ENCODE measurements at regions not wholly inside any gene's neighbourhood (a gene's known extent, or its start where the extent isn't known, plus 50 kb on each side); places are given as distances from the start of the nearest gene placed in this dataset.

DNA sequence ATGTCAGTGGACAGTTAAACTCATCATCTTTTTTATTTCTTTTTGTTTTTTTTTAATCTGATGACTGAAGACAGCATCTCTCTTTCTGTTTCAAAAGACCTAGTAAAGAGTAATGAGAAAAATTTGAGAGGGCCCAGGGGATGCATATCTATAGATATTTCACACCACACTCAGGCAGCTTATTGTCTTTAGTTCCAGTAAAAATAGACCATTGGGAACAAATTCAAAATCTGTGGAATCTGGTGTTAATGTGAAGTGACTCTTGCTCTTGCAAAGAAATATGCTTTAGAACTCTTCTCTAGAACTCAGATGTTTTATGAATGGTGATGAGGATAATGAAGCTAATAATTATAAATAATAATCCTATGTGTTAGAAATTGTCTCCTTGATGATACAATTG, 214.5 kb upstream of the ATP2B1 start:
- TF ChIP-seq, protein P1, sequence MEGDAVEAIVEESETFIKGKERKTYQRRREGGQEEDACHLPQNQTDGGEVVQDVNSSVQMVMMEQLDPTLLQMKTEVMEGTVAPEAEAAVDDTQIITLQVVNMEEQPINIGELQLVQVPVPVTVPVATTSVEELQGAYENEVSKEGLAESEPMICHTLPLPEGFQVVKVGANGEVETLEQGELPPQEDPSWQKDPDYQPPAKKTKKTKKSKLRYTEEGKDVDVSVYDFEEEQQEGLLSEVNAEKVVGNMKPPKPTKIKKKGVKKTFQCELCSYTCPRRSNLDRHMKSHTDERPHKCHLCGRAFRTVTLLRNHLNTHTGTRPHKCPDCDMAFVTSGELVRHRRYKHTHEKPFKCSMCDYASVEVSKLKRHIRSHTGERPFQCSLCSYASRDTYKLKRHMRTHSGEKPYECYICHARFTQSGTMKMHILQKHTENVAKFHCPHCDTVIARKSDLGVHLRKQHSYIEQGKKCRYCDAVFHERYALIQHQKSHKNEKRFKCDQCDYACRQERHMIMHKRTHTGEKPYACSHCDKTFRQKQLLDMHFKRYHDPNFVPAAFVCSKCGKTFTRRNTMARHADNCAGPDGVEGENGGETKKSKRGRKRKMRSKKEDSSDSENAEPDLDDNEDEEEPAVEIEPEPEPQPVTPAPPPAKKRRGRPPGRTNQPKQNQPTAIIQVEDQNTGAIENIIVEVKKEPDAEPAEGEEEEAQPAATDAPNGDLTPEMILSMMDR (IDR thresholded peaks at IDR 0.05) = no peak
- no peak for TF ChIP-seq POLR2A (IDR thresholded peaks at IDR 0.05)
- no peak for TF ChIP-seq EP300 (IDR thresholded peaks at IDR 0.05)

Measured in stomach (tissue), 4 donors.